ENCODE measurements at regions not wholly inside any gene's neighbourhood (a gene's known extent, or its start where the extent isn't known, plus 50 kb on each side); places are given as distances from the start of the nearest gene placed in this dataset.

DNA sequence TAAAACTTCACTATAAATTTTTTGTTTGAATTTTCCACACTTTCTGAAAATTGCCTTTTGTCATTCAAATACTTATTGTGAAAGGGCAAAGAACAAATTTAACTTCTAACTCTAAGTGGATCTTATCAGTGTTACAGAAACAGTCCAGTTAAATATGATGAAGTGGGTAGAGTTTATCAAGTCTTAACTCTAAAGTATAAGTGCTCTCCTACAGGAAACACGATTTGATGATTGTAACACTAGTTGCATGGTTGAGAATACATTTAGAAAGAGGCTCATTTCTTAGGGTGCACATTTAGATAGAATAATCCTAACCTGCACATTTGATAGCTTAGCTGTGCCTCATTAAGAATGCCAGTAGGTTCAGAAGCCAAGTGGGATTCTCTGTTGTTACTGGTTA lies 838.3 kb upstream of the ATXN7L3B start:
- TF ChIP-seq, protein P1, sequence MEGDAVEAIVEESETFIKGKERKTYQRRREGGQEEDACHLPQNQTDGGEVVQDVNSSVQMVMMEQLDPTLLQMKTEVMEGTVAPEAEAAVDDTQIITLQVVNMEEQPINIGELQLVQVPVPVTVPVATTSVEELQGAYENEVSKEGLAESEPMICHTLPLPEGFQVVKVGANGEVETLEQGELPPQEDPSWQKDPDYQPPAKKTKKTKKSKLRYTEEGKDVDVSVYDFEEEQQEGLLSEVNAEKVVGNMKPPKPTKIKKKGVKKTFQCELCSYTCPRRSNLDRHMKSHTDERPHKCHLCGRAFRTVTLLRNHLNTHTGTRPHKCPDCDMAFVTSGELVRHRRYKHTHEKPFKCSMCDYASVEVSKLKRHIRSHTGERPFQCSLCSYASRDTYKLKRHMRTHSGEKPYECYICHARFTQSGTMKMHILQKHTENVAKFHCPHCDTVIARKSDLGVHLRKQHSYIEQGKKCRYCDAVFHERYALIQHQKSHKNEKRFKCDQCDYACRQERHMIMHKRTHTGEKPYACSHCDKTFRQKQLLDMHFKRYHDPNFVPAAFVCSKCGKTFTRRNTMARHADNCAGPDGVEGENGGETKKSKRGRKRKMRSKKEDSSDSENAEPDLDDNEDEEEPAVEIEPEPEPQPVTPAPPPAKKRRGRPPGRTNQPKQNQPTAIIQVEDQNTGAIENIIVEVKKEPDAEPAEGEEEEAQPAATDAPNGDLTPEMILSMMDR (conservative IDR thresholded peaks at IDR 0.05; ENCODE audit: low read length) = no peak
- no peak for TF ChIP-seq EZH2phosphoT487 (IDR thresholded peaks at IDR 0.05; ENCODE audit: borderline replicate concordance)

Data from Loucy (cell line).